ENCODE measurements at regions not wholly inside any gene's neighbourhood (a gene's known extent, or its start where the extent isn't known, plus 50 kb on each side); places are given as distances from the start of the nearest gene placed in this dataset. TPM values are rescaled to one million over a fixed set of nuclear protein-coding genes. Genes with fewer than 3 reads are reported as not detected.

- DNase-seq (ENCODE audit: low read depth): no peak
- CTCF ChIA-PET: no interaction called here
- Histone ChIP-seq H3K36me3 (ENCODE audit: control insufficient read depth, insufficient read depth, low read length) (no peaks in the 10 kb centered on the region), H3K4me3 (ENCODE audit: low read depth, low read length) (no peak overlapping the region), H3K27me3 (ENCODE audit: control insufficient read depth, insufficient read depth, low read length) (no peaks in the 10 kb centered on the region)
- POLR2A ChIA-PET: no interaction called here
- TF ChIP-seq, protein P1, sequence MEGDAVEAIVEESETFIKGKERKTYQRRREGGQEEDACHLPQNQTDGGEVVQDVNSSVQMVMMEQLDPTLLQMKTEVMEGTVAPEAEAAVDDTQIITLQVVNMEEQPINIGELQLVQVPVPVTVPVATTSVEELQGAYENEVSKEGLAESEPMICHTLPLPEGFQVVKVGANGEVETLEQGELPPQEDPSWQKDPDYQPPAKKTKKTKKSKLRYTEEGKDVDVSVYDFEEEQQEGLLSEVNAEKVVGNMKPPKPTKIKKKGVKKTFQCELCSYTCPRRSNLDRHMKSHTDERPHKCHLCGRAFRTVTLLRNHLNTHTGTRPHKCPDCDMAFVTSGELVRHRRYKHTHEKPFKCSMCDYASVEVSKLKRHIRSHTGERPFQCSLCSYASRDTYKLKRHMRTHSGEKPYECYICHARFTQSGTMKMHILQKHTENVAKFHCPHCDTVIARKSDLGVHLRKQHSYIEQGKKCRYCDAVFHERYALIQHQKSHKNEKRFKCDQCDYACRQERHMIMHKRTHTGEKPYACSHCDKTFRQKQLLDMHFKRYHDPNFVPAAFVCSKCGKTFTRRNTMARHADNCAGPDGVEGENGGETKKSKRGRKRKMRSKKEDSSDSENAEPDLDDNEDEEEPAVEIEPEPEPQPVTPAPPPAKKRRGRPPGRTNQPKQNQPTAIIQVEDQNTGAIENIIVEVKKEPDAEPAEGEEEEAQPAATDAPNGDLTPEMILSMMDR (IDR thresholded peaks at IDR 0.05; ENCODE audit: insufficient read depth, low read depth, low read length): no peak
These were observed 61.2 kb upstream of the TMEM132C start for GRCh38 chr12:128205758-128206157.

Small RNA genes lying in the stretch of these regions (small RNA-seq; reads per million reads assigned to genes)
- gene AC006065.2 (ENCODE audit: insufficient read length, low read depth, low replicate concordance) (not detected), gene AC073913.2 (ENCODE audit: insufficient read length, low read depth, low replicate concordance) (not detected), gene HSPE1P20 (ENCODE audit: insufficient read length, low read depth, low replicate concordance) (not detected), gene RF00019 (ENCODE audit: insufficient read length, low read depth, low replicate concordance) (not detected), gene RNU1-104P (ENCODE audit: insufficient read length, low read depth, low replicate concordance) (not detected)
